ENCODE measurements at regions not wholly inside any gene's neighbourhood (a gene's known extent, or its start where the extent isn't known, plus 50 kb on each side); places are given as distances from the start of the nearest gene placed in this dataset.

DNA sequence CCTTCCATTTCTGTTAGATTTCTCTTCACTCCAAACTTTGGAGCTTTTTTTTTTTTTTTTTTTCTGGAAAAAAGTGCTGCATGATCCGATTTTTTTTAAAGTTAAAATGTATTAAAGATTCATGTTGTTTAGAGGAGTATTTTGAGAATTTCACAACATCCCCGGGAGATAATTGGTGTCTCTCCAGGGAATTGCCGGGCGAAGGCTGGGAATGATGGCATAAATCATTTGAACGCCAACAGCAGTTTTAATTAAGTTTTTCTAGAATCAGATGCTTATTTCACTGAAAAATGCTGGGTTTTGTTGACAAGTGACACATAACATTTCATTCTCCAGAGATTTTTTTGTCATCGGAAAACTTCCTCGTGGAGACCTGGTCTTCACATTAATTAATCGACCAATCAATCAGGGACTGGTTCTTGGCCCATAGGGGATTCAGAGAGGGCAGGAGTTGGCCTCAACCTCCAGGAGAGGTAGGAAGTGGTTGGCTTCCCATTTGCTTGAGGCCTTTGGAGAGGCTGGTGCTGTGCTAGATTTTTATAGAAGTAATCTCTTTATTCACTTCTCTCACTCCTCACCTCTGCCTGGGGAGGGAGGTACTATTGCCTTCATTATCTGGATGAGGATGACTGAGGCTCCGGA, 439.4 kb downstream of the TYW1 start:
- DNase-seq (ENCODE audit: extremely low spot score, unreplicated experiment) = no peak
- Mint-ChIP-seq H3K4me3 (no peak overlapping the region), H3K27ac (no peak overlapping the region), H3K4me1 (ENCODE audit: unreplicated experiment) (peaks cover 27% of the 10 kb centered on the region), H3K27me3 (peaks cover 2% of the 10 kb centered on the region), H3K36me3 (peaks cover 3% of the 10 kb centered on the region), H3K9me3 (peaks cover 6% of the 10 kb centered on the region)
- TF ChIP-seq CTCF (conservative IDR thresholded peaks at IDR 0.05) = no peak

GRCh38 chr7:67438198-67438882, 441.7 kb downstream of the TYW1 start:
- no peaks in the 10 kb centered on the region for H3K27me3 Mint-ChIP-seq
- H3K9me3 Mint-ChIP-seq = peaks cover 5% of the 10 kb centered on the region
- no peak for TF ChIP-seq CTCF (conservative IDR thresholded peaks at IDR 0.05)
- H3K4me1 Mint-ChIP-seq (ENCODE audit: unreplicated experiment) = peaks cover 14% of the 10 kb centered on the region
- no peak overlapping the region for H3K27ac Mint-ChIP-seq
- H3K36me3 Mint-ChIP-seq = no peaks in the 10 kb centered on the region
- no peak for DNase-seq (ENCODE audit: extremely low spot score, unreplicated experiment)
- H3K4me3 Mint-ChIP-seq = no peak overlapping the region

DNA sequence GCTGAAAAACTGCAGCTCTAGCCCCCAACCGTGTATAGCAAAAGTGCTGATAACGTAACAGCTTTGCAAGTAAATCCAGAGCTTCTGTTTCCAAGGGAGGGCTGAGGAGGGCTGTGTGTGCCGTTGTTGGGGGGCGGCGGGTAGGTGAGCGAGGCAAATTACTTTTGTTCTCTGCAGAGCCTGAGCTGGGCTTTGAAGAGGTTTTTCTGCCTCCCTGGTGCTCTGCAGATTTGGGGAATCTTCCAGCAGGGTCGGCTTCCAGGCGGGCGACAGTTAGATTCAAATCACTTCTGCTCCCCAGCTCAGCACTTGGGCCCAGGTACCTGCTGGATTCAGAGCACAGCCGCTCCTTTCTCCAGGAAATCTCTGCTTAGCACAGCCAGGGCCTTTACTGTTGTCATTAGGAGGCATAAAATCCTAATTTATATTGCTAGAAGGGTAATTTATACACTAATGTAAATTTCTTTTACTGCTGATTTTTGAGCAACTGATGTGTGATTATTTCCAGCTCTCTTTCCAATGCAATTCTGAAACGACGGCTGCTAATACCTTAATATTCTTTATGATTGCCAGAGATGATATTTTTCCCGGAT, 442.4 kb downstream of the TYW1 start:
- no peaks in the 10 kb centered on the region for H3K27me3 Mint-ChIP-seq
- TF ChIP-seq CTCF (conservative IDR thresholded peaks at IDR 0.05) = no peak
- no peaks in the 10 kb centered on the region for H3K9me3 Mint-ChIP-seq
- no peak overlapping the region for H3K27ac Mint-ChIP-seq
- H3K4me1 Mint-ChIP-seq (ENCODE audit: unreplicated experiment) = peaks cover 14% of the 10 kb centered on the region
- H3K36me3 Mint-ChIP-seq = no peaks in the 10 kb centered on the region
- no peak for DNase-seq (ENCODE audit: extremely low spot score, unreplicated experiment)
- H3K4me3 Mint-ChIP-seq = no peak overlapping the region

DNA sequence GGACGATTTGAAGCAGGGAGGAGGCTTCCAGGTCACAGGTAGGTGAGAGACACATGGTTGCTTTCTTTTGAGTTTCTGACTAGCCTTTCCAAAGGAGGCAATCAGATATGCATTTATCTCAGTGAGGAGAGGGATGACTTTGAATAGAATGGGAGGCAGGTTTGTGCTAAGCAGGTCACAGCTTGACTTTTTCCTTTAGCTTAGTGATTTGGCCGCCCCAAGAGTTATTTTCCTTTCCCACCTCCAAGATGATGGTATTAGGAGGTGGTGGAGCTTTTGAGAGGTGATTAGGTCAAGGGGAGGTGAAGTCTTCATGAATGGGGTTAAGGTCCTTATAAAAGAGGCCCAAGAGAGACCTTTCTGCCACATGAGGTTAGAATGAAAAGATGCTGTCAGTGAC, 443.7 kb downstream of the TYW1 start:
- Mint-ChIP-seq H3K27ac (no peak overlapping the region), H3K4me1 (ENCODE audit: unreplicated experiment) (peaks cover 14% of the 10 kb centered on the region), H3K9me3 (no peaks in the 10 kb centered on the region), H3K36me3 (no peaks in the 10 kb centered on the region), H3K27me3 (no peaks in the 10 kb centered on the region), H3K4me3 (no peak overlapping the region)
- TF ChIP-seq CTCF (conservative IDR thresholded peaks at IDR 0.05) = no peak
- DNase-seq (ENCODE audit: extremely low spot score, unreplicated experiment) = no peak

- no peak overlapping the region for H3K27ac Mint-ChIP-seq
- peaks cover 4% of the 10 kb centered on the region for H3K9me3 Mint-ChIP-seq
- no peak for DNase-seq (ENCODE audit: extremely low spot score, unreplicated experiment)
- TF ChIP-seq CTCF (conservative IDR thresholded peaks at IDR 0.05) = no peak
- peaks cover 12% of the 10 kb centered on the region for H3K4me1 Mint-ChIP-seq (ENCODE audit: unreplicated experiment)
- H3K27me3 Mint-ChIP-seq = no peaks in the 10 kb centered on the region
- H3K4me3 Mint-ChIP-seq = no peak overlapping the region
- H3K36me3 Mint-ChIP-seq = no peaks in the 10 kb centered on the region
Observed at GRCh38 chr7:67445728-67446127, 449.1 kb downstream of the TYW1 start.

Data from type B pancreatic cell (in vitro differentiated cells).